ENCODE measurements at regions not wholly inside any gene's neighbourhood (a gene's known extent, or its start where the extent isn't known, plus 50 kb on each side); places are given as distances from the start of the nearest gene placed in this dataset.

- H3K4me3 ChIP-seq (ENCODE audit: low read depth, low read length) = no peak overlapping the region
- in situ Hi-C loops (cut with HindIII; ENCODE audit: low sequenced_read_pairs) = no loop called here
- TF ChIP-seq CTCF (IDR thresholded peaks at IDR 0.05; ENCODE audit: low read depth, low read length, missing control alignments) = no peak
- no peak for DNase-seq (ENCODE audit: low read depth)
Observed at GRCh38 chr17:36856903-36857381, 80.3 kb upstream of the LHX1 start.

DNA sequence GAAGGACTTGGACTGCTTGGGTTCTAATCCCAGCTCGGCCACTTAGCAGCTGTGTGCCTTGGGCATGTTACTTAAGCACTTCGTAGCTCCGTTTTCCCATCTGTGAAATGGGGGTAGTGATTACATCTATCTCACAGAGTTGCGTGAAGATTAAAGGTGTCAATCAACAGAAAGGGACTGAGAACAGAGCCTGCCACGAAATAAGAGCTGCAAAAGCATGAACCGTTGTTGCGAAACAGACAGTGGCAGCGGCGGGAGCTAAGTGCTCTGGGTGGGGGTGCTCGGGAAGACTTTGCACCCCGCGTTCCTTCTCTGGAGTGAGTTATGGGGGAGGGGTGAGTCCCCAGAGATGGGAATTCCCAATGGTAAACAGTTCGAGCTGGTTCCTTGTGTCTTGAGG, 79.6 kb upstream of the LHX1 start:
- TF ChIP-seq CTCF (IDR thresholded peaks at IDR 0.05; ENCODE audit: low read depth, low read length, missing control alignments) = no peak
- DNase-seq (ENCODE audit: low read depth) = no peak
- no peak overlapping the region for H3K4me3 ChIP-seq (ENCODE audit: low read depth, low read length)
- in situ Hi-C loops (cut with HindIII; ENCODE audit: low sequenced_read_pairs) = no loop called here

DNA sequence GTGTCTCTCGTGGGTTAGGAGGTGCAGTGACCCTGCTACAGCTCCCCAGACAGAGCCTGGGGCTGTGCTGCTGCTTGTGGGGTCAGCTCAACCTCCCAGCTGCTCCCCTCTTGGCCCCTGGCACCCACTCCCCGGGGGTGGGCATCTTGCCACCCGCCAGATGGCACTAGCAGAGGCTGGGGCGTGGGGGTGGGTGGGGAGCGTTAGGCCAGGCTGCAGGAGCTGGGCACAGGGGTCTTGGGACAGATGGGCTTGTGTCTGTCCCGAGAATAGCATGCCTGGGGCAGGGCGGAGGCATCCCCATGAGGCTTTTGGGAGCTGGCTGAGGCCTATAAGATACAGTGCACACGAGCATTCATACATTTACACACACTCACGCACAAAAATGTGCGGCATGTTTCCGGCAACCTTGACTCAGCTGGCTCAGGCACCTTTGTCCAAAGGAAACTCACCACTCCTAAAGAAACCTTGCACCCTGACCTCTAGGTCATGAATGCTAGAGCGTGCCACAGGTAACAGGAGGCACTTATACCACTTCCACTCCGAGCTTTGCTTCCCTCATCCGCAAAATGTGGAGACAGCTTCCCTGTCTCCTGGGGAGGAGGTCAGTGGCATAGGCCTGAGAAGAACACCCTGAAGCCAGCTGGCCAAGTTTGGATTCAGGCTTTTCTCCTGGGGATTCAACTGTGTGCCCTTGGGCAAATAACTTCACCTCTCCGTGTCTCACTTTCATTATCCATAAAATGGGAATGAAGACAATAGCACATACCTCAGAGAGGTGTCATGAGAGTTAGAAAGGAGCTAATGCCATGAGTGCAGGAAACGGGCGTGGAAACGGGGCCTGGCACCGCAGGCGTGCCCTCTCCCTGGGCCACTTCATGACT, 78.9 kb upstream of the LHX1 start:
- no peak overlapping the region for H3K4me3 ChIP-seq (ENCODE audit: low read depth, low read length)
- in situ Hi-C loops (cut with HindIII; ENCODE audit: low sequenced_read_pairs) = no loop called here
- no peak for TF ChIP-seq CTCF (IDR thresholded peaks at IDR 0.05; ENCODE audit: low read depth, low read length, missing control alignments)
- DNase-seq (ENCODE audit: low read depth) = no peak

DNA sequence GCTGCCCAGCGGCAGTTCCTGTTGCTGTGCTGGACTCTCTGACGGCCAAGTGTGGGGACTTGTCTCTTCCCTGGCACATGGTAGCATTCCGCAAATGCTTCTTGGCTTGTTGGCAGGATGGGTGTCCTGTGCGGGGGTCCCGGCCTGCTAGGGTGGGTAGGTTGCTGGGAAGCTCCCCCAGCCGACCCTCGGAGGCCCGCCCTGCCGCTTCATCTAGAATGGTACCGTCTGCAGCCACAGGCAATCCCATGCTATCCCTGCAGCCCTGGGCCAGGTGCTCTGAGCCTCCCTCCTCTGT, 78.3 kb upstream of the LHX1 start:
- in situ Hi-C loops (cut with HindIII; ENCODE audit: low sequenced_read_pairs) = no loop called here
- no peak for TF ChIP-seq CTCF (IDR thresholded peaks at IDR 0.05; ENCODE audit: low read depth, low read length, missing control alignments)
- no peak overlapping the region for H3K4me3 ChIP-seq (ENCODE audit: low read depth, low read length)
- DNase-seq (ENCODE audit: low read depth) = no peak

GRCh38 chr17:36859706-36860105, 77.6 kb upstream of the LHX1 start:
- H3K4me3 ChIP-seq (ENCODE audit: low read depth, low read length) = no peak overlapping the region
- in situ Hi-C loops (cut with HindIII; ENCODE audit: low sequenced_read_pairs) = no loop called here
- no peak for TF ChIP-seq CTCF (IDR thresholded peaks at IDR 0.05; ENCODE audit: low read depth, low read length, missing control alignments)
- DNase-seq (ENCODE audit: low read depth) = no peak

DNA sequence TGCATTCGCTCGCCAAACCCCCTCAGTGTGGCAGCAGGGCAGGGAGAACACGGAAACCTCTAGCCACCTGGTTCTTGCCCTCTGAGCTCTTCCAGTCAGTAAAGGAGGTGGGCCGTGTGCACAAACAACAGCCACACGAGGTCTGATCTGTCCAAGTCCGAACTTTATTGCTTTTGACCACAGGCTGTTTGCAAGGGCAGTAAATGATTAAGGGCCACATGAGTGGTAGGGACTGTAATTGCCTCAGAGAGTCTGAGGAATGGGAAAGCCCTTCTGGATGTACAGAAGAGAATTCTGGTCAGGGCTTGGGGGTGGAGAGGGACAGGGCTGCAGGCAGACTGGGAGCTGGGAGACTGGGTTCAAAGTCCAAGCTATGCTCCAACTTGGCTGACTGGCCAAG, 75.7 kb upstream of the LHX1 start:
- in situ Hi-C loops (cut with HindIII; ENCODE audit: low sequenced_read_pairs) = no loop called here
- DNase-seq (ENCODE audit: low read depth) = no peak
- no peak overlapping the region for H3K4me3 ChIP-seq (ENCODE audit: low read depth, low read length)
- no peak for TF ChIP-seq CTCF (IDR thresholded peaks at IDR 0.05; ENCODE audit: low read depth, low read length, missing control alignments)

Data from astrocyte of the cerebellum (primary cell).